Upper lobe of right lung (tissue), 1 donor: ENCODE measurements at regions not wholly inside any gene's neighbourhood (a gene's known extent, or its start where the extent isn't known, plus 50 kb on each side); places are given as distances from the start of the nearest gene placed in this dataset.

ENCODE experiments used
- ATAC-seq: fragments of 200-7000 bp; cut with Tn5 transposase; one replicate; pipeline ENCODE4 v1.9.1; 2020; ENCODE audit warnings: mild to moderate bottlenecking, moderate library complexity
- DNase-seq: peaks from one replicate; pipeline ENCODE4 v3.0.0-alpha.2; 2020
- H3K27ac ChIP-seq: fragments of 200-600 bp; one replicate; pipeline ENCODE4 v1.8.0; 2022
- H3K27me3 ChIP-seq: fragments of 200-600 bp; one replicate; pipeline ENCODE4 v1.8.0; 2022; ENCODE audit warnings: mild to moderate bottlenecking
- H3K36me3 ChIP-seq: fragments of 200-600 bp; one replicate; pipeline ENCODE4 v1.8.0; 2022
- H3K4me1 ChIP-seq: fragments of 200-600 bp; one replicate; pipeline ENCODE4 v1.8.0; 2022
- H3K4me3 ChIP-seq: fragments of 200-600 bp; one replicate; pipeline ENCODE4 v1.8.0; 2022; ENCODE audit warnings: mild to moderate bottlenecking
- H3K9me3 ChIP-seq: fragments of 200-600 bp; one replicate; pipeline ENCODE4 v1.8.0; 2022
- CTCF ChIP-seq: fragments of 200-600 bp; IDR thresholded peaks from one replicate; pipeline ENCODE4 v1.8.0; 2022; ENCODE audit warnings: antibody characterized with exemption
- intact Hi-C: fragments of 100-400 bp; cut with DNase I; formaldehyde crosslinking; loops from one replicate; pipeline ENCODE4 v1.11.0; 2022
- donor health status: DM: no; HTN: yes; CAD: no; lungs with severe emphysema.

- H3K4me3 ChIP-seq = no peak overlapping the region
- TF ChIP-seq CTCF = no peak
- intact Hi-C loops = no loop called here
- no peaks in the 10 kb centered on the region for H3K27me3 ChIP-seq
- H3K36me3 ChIP-seq = no peaks in the 10 kb centered on the region
- H3K4me1 ChIP-seq = no peaks in the 10 kb centered on the region
- DNase-seq (no peak), ATAC-seq (no peak)
- no peaks in the 10 kb centered on the region for H3K9me3 ChIP-seq
- no peak overlapping the region for H3K27ac ChIP-seq
Measured at GRCh38 chr9:90020276-90020871, 415.6 kb downstream of the GADD45G start.

GRCh38 chr9:90021216-90021906 is 416.5 kb downstream of the GADD45G start:
- intact Hi-C loops = no loop called here
- DNase-seq = no peak

GRCh38 chr9:90022474-90022873 is 417.7 kb downstream of the GADD45G start:
- H3K27ac ChIP-seq = no peak overlapping the region
- H3K4me1 ChIP-seq = no peaks in the 10 kb centered on the region
- no peak for DNase-seq
- H3K27me3 ChIP-seq = no peaks in the 10 kb centered on the region
- no peak for ATAC-seq
- H3K36me3 ChIP-seq = no peaks in the 10 kb centered on the region
- intact Hi-C loops = no loop called here
- no peak for TF ChIP-seq CTCF
- H3K9me3 ChIP-seq = no peaks in the 10 kb centered on the region
- H3K4me3 ChIP-seq = no peak overlapping the region

More at GRCh38 chr9:90021216-90021906, 416.5 kb downstream of the GADD45G start:
- no peak for TF ChIP-seq CTCF
- H3K36me3 ChIP-seq = no peaks in the 10 kb centered on the region
- H3K27me3 ChIP-seq = no peaks in the 10 kb centered on the region
- no peak for ATAC-seq
- H3K27ac ChIP-seq = no peak overlapping the region
- no peaks in the 10 kb centered on the region for H3K4me1 ChIP-seq
- H3K4me3 ChIP-seq = no peak overlapping the region
- H3K9me3 ChIP-seq = no peaks in the 10 kb centered on the region

GRCh38 chr9:90023861-90024260 is 419.0 kb downstream of the GADD45G start:
- Histone ChIP-seq H3K4me1 (no peaks in the 10 kb centered on the region), H3K27ac (no peak overlapping the region), H3K27me3 (no peaks in the 10 kb centered on the region), H3K9me3 (no peaks in the 10 kb centered on the region), H3K36me3 (no peaks in the 10 kb centered on the region), H3K4me3 (no peak overlapping the region)
- ATAC-seq = no peak
- DNase-seq = no peak
- intact Hi-C loops = no loop called here
- TF ChIP-seq CTCF = no peak

GRCh38 chr9:90024409-90024808 is 419.6 kb downstream of the GADD45G start:
- Histone ChIP-seq H3K27me3 (no peaks in the 10 kb centered on the region), H3K9me3 (no peaks in the 10 kb centered on the region), H3K36me3 (no peaks in the 10 kb centered on the region), H3K27ac (no peak overlapping the region), H3K4me1 (no peaks in the 10 kb centered on the region), H3K4me3 (no peak overlapping the region)
- no peak for TF ChIP-seq CTCF
- ATAC-seq (peak; percentile 56), DNase-seq (no peak)
- intact Hi-C loops = no loop called here
